ENCODE measurements at regions not wholly inside any gene's neighbourhood (a gene's known extent, or its start where the extent isn't known, plus 50 kb on each side); places are given as distances from the start of the nearest gene placed in this dataset.

GRCh38 chr3:193774272-193774915 lies 181.4 kb downstream of the OPA1 start:
- no peak overlapping the region for H3K4me3 ChIP-seq (ENCODE audit: low read depth, low read length)
- TF ChIP-seq, protein P1, sequence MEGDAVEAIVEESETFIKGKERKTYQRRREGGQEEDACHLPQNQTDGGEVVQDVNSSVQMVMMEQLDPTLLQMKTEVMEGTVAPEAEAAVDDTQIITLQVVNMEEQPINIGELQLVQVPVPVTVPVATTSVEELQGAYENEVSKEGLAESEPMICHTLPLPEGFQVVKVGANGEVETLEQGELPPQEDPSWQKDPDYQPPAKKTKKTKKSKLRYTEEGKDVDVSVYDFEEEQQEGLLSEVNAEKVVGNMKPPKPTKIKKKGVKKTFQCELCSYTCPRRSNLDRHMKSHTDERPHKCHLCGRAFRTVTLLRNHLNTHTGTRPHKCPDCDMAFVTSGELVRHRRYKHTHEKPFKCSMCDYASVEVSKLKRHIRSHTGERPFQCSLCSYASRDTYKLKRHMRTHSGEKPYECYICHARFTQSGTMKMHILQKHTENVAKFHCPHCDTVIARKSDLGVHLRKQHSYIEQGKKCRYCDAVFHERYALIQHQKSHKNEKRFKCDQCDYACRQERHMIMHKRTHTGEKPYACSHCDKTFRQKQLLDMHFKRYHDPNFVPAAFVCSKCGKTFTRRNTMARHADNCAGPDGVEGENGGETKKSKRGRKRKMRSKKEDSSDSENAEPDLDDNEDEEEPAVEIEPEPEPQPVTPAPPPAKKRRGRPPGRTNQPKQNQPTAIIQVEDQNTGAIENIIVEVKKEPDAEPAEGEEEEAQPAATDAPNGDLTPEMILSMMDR (IDR thresholded peaks at IDR 0.05; ENCODE audit: borderline replicate concordance, insufficient read depth, low read depth, low read length), result no peak

- TF ChIP-seq, protein P1 (IDR thresholded peaks at IDR 0.05; ENCODE audit: borderline replicate concordance, insufficient read depth, low read depth, low read length), result no peak
- no peak overlapping the region for H3K4me3 ChIP-seq (ENCODE audit: low read depth, low read length)
Observed at GRCh38 chr3:193774916-193775285, 181.9 kb downstream of the OPA1 start.

- no peak overlapping the region for H3K4me3 ChIP-seq (ENCODE audit: low read depth, low read length)
- TF ChIP-seq, protein P1 (IDR thresholded peaks at IDR 0.05; ENCODE audit: borderline replicate concordance, insufficient read depth, low read depth, low read length), result no peak
Observed at GRCh38 chr3:193775421-193776077, 182.5 kb downstream of the OPA1 start.

DNA sequence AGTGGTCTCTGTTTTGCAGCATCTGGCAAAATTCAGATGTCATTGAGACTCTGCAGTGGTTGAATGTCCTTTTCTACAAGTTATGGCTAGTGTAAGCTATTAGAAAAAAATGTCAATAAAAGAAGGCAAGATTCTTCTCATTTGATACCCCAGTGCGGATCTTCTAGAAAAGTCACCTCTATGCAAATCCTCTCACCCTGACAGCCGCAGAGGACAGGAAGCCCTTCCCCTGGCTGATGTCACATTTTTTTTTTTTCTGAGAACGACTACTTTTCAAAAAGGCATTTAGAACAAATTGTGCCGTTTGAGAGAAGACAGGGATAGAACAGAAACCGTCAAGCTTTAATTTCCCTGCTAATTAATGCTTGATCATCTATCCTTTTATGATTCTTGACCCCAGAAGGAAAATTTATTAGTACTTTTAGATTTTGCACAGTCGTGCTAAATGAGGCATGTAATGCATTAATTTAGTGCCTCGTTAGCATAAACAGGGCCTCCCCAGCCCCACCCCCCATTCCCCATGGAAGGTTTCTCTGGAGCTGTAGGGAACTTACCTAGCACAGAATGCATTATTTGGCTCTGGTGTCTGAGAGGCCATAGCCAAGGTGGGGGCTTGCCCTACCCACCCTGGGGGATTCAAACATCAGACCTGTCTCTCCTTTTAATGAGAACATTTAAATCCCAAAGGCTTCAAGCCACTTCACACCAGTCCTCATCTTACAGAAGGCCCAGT lies 183.8 kb downstream of the OPA1 start:
- TF ChIP-seq, protein P1 (IDR thresholded peaks at IDR 0.05; ENCODE audit: borderline replicate concordance, insufficient read depth, low read depth, low read length), result no peak
- H3K4me3 ChIP-seq (ENCODE audit: low read depth, low read length), result no peak overlapping the region

GRCh38 chr3:193777524-193777923 lies 184.5 kb downstream of the OPA1 start:
- H3K4me3 ChIP-seq (ENCODE audit: low read depth, low read length), result no peak overlapping the region
- TF ChIP-seq, protein P1 (IDR thresholded peaks at IDR 0.05; ENCODE audit: borderline replicate concordance, insufficient read depth, low read depth, low read length), result no peak

- H3K4me3 ChIP-seq (ENCODE audit: low read depth, low read length), result no peak overlapping the region
- TF ChIP-seq, protein P1 (IDR thresholded peaks at IDR 0.05; ENCODE audit: borderline replicate concordance, insufficient read depth, low read depth, low read length), result no peak
Observed at GRCh38 chr3:193778676-193779075, 185.7 kb downstream of the OPA1 start.
